Stimulated activated CD4-positive, alpha-beta T cell treated with anti-CD3 and anti-CD28 coated beads, Interleukin-2, amount 100 ng/mL, for 48 hours (primary cell): ENCODE measurements at regions not wholly inside any gene's neighbourhood (a gene's known extent, or its start where the extent isn't known, plus 50 kb on each side); places are given as distances from the start of the nearest gene placed in this dataset.
"Not testable (repeated sequence)": the region's sequence is repeated elsewhere in the genome, so short reads cannot be mapped to it uniquely, and the experiment has no call there.

ENCODE experiments used
- DNase-seq, 2 donors: peaks; one replicate each; pipeline ENCODE4 v3.0.0-alpha.2; 2020

GRCh38 chr15:95734422-95735316 lies 595.8 kb upstream of the NR2F2 start:
- no peak for DNase-seq

GRCh38 chr15:95737060-95737459 lies 593.4 kb upstream of the NR2F2 start:
- no peak for DNase-seq

- DNase-seq: no peak
Measured at GRCh38 chr15:95739131-95739530, 591.4 kb upstream of the NR2F2 start.

DNA sequence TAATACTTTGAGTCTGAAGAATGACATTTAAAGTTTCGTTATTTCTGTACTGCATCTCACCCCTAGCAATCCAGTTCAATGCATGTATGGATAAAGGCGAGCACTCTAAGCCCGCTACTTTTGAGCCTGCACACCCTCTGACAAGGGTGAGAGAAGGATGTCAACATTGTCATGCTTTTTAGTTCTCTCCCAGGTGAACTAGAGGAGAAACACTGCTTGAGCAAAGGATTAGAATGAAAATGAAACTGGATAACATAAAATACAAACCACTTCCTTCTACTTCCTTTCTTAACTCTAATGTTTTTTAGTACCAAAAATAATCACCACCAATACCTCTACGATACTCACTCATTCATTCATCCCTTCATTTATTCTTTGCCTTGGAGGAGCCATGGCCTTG lies 588.7 kb upstream of the NR2F2 start:
- no peak for DNase-seq

- DNase-seq: no peak
Measured at GRCh38 chr15:95742256-95742655, 588.2 kb upstream of the NR2F2 start.

DNA sequence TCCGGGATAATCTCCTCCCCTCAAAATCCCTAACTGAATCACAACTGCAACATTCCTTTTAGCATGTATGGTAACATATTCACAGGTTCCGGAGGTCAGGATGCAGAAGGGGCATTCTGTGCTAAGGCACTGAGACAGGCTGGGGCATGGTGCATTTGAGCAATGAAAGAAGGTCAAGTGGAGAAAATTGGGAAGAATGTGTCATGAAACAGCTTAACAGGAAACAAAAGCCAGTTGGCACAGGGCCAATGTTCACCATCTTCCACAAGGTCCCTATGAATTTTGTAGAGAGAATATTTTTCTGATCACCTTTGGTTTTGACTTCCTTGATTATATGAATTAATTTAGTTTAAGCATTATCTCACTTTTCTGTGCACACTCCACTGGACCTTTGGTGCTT lies 587.7 kb upstream of the NR2F2 start:
- DNase-seq: no peak

- DNase-seq: no peak
Measured at GRCh38 chr15:95757171-95757570, 573.3 kb upstream of the NR2F2 start.

- DNase-seq: no peak
Measured at GRCh38 chr15:95758451-95758850, 572.0 kb upstream of the NR2F2 start.

- no peak for DNase-seq
Measured at GRCh38 chr15:95758851-95759250, 571.6 kb upstream of the NR2F2 start.

- DNase-seq: no peak
Measured at GRCh38 chr15:95760508-95760907, 570.0 kb upstream of the NR2F2 start.

DNA sequence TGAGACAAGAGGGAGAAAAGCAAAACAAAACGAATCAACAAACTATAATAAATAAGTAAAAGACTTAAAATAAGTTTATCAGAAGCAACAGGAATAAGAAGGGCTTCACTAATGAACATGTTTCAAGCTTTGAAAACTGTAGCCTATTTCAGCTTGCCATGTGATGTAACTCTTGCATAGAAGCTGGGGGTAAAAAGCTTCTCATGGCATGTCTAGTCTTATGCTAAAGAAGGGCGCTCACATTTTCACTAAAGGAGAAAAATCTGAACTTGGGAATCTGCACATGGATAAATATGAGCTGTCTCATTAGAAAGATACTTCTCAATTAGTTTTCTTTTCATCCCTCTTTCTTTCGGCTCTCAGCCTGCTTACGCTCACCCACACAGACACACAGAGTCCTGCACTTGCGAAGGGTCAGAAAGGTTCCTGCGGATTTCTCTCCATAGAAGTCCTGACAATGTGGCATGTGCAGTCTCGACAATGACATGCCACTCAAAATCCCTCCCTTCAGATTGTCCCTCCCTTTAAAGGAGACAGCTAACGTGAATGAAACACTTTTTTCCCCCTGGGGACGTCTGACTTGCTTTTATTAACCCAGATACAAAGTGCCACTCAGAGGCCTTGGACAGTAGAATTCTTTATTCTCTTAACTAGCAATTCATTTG lies 568.9 kb upstream of the NR2F2 start:
- no peak for DNase-seq

- DNase-seq: no peak
Measured at GRCh38 chr15:95763426-95763825, 567.1 kb upstream of the NR2F2 start.

GRCh38 chr15:95765161-95765560 lies 565.3 kb upstream of the NR2F2 start:
- DNase-seq: no peak

DNA sequence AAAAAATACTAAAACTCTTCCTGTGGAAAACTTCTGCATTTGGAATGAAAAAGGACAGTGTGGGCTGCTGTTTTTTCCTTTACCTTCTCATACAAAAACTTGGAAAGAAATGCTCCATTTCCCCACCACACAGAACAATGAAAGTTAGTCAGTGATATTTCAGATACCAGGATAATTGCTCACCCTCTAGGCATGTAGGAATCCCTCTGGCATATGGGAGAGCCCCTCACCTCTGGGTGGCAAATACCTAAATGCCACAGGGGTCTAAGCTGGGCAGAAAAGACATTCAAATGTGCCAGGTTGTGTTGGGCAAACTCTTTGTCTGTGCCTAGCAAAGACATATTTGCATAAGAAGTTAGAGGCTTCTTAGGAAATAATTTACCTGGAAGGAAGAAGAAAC lies 560.3 kb upstream of the NR2F2 start:
- no peak for DNase-seq

GRCh38 chr15:95772982-95773381 lies 557.5 kb upstream of the NR2F2 start:
- DNase-seq: no peak

- no peak for DNase-seq
Measured at GRCh38 chr15:95784508-95784907, 546.0 kb upstream of the NR2F2 start.

DNA sequence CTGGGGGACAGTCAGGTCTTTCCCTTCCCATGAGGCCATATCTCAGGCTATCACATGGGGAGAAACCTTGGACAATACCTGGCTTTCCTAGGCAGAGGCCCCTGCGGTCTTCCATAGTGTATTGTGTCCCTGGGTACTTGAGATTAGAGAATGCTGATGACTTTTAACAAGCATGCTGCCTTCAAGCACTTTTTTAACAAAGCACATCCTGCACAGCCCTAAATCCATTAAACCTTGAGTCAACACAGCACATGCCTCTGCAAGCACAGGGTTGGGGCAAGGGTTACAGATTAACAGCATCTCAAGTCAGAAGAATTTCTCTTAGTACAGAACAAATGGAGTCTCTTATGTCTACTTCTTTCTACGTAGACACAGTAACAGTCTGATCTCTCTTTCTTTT lies 545.2 kb upstream of the NR2F2 start:
- not testable (repeated sequence) for DNase-seq

DNA sequence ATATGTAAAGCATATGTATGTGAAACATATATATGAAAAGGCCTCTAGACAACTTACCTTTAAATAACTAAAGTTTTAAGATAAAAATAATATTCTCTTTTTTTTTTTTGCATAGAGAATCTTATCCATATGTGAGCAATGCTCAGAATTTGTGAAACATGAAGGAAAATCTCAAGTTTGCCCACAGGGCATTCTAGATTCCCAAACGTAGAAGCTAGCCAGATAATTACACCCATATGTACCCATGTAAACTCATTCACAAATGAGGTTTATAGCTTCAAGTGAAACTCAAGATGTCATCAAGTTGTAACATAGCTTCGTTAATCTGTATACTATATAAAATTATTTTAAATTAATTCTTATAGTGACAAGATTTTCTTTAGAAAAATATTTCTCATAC lies 537.3 kb upstream of the NR2F2 start:
- DNase-seq: no peak

GRCh38 chr15:95795386-95795785 lies 535.1 kb upstream of the NR2F2 start:
- DNase-seq: no peak

DNA sequence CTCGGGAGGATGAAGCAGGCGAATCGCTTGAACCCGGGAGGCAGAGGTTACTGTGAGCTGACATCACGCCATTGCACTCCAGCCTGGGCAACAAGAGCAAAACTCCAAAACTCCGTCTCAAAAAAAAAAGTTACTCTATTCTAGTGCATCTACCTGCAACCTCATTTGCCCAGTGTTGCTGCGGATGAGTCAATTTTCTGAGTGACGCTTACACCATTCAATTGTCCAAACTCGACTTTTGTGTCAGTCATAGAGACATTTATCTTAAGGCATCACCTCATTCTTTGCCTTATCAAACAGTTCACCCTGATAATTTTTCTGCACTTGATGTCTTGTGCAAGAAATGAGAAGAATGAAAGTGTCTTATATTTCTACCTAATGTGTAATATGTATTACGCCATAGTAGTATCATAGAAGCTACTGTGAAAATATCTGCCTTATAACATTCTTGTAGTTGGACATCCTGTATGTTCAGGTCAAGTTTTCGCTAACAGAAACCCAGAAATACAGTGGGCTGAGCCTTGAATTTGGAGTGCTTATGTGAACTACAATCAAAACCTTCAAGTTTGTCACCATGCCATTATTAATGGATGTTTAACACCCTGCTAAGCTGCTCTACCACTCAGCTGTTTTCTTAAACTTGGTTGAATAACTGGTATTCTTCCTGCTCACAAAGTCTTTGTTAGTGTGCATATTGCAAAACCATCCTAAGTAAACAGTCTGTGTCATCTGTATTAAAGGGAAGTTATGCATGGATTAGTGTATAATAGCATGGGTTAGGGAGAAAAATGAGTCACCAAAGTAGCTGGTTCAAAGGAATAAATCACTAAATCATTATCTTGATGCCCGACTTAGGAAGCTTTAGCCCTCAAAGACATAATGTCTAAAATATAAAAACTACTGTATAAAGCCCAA lies 531.0 kb upstream of the NR2F2 start:
- DNase-seq: no peak

- DNase-seq: no peak
Measured at GRCh38 chr15:95804484-95804883, 526.0 kb upstream of the NR2F2 start.

- no peak for DNase-seq
Measured at GRCh38 chr15:95812491-95812890, 518.0 kb upstream of the NR2F2 start.

- DNase-seq: no peak
Measured at GRCh38 chr15:95814908-95815307, 515.6 kb upstream of the NR2F2 start.
